ENCODE measurements at regions not wholly inside any gene's neighbourhood (a gene's known extent, or its start where the extent isn't known, plus 50 kb on each side); places are given as distances from the start of the nearest gene placed in this dataset.

- H3K36me3 ChIP-seq (ENCODE audit: insufficient read depth, low read length) = no peaks in the 10 kb centered on the region
- no peaks in the 10 kb centered on the region for H3K79me2 ChIP-seq (ENCODE audit: insufficient read depth, low read length)
- H3K4me1 ChIP-seq (ENCODE audit: insufficient read depth, low read length) = no peaks in the 10 kb centered on the region
- no peak for ATAC-seq (ENCODE audit: insufficient read depth, low read depth)
- H3K4me3 ChIP-seq (ENCODE audit: low read depth in 1 of 2, low read length in 2 of 2) = no peak overlapping the region
- no peak overlapping the region for H2AFZ ChIP-seq (ENCODE audit: low read depth, low read length)
- no peaks in the 10 kb centered on the region for H3K9me3 ChIP-seq (ENCODE audit: insufficient read depth, low read length, severe bottlenecking)
- no peaks in the 10 kb centered on the region for H3K27me3 ChIP-seq (ENCODE audit: insufficient read depth, low read length, poor library complexity)
- no peaks in the 10 kb centered on the region for H4K20me1 ChIP-seq (ENCODE audit: insufficient read depth, low read length)
- DNase-seq = no peak
- no peak for TF ChIP-seq EZH2 (IDR thresholded peaks at IDR 0.05; ENCODE audit: borderline replicate concordance, low read depth, low read length, severe bottlenecking)
- TF ChIP-seq, protein P1, sequence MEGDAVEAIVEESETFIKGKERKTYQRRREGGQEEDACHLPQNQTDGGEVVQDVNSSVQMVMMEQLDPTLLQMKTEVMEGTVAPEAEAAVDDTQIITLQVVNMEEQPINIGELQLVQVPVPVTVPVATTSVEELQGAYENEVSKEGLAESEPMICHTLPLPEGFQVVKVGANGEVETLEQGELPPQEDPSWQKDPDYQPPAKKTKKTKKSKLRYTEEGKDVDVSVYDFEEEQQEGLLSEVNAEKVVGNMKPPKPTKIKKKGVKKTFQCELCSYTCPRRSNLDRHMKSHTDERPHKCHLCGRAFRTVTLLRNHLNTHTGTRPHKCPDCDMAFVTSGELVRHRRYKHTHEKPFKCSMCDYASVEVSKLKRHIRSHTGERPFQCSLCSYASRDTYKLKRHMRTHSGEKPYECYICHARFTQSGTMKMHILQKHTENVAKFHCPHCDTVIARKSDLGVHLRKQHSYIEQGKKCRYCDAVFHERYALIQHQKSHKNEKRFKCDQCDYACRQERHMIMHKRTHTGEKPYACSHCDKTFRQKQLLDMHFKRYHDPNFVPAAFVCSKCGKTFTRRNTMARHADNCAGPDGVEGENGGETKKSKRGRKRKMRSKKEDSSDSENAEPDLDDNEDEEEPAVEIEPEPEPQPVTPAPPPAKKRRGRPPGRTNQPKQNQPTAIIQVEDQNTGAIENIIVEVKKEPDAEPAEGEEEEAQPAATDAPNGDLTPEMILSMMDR (IDR thresholded peaks at IDR 0.05; ENCODE audit: borderline replicate concordance, extremely low read depth, low read length, poor library complexity, severe bottlenecking) = no peak
- no peak overlapping the region for H3K4me2 ChIP-seq (ENCODE audit: insufficient read depth, low read length)
- H3K9ac ChIP-seq (ENCODE audit: low read depth, low read length) = no peak overlapping the region
- H3K27ac ChIP-seq (ENCODE audit: low read length) = no peak overlapping the region
Observed at GRCh38 chr9:115604831-115605483, 487.0 kb upstream of the TNC start.

- Histone ChIP-seq H2AFZ (ENCODE audit: low read depth, low read length) (no peak overlapping the region), H3K4me2 (ENCODE audit: insufficient read depth, low read length) (no peak overlapping the region), H3K79me2 (ENCODE audit: insufficient read depth, low read length) (no peaks in the 10 kb centered on the region), H3K9me3 (ENCODE audit: insufficient read depth, low read length, severe bottlenecking) (no peaks in the 10 kb centered on the region), H3K4me1 (ENCODE audit: insufficient read depth, low read length) (no peaks in the 10 kb centered on the region), H3K9ac (ENCODE audit: low read depth, low read length) (no peak overlapping the region), H3K27me3 (ENCODE audit: insufficient read depth, low read length, poor library complexity) (no peaks in the 10 kb centered on the region), H3K4me3 (ENCODE audit: low read depth in 1 of 2, low read length in 2 of 2) (no peak overlapping the region), H3K36me3 (ENCODE audit: insufficient read depth, low read length) (no peaks in the 10 kb centered on the region), H4K20me1 (ENCODE audit: insufficient read depth, low read length) (no peaks in the 10 kb centered on the region), H3K27ac (ENCODE audit: low read length) (no peak overlapping the region)
- no peak for DNase-seq
- TF ChIP-seq, protein P1 (IDR thresholded peaks at IDR 0.05; ENCODE audit: borderline replicate concordance, extremely low read depth, low read length, poor library complexity, severe bottlenecking) = no peak
- no peak for TF ChIP-seq EZH2 (IDR thresholded peaks at IDR 0.05; ENCODE audit: borderline replicate concordance, low read depth, low read length, severe bottlenecking)
- ATAC-seq (ENCODE audit: insufficient read depth, low read depth) = no peak
Observed at GRCh38 chr9:115606838-115607237, 488.9 kb upstream of the TNC start.

GRCh38 chr9:115614326-115614999 lies 496.5 kb upstream of the TNC start:
- Histone ChIP-seq H3K27ac (ENCODE audit: low read length) (no peak overlapping the region), H3K4me2 (ENCODE audit: insufficient read depth, low read length) (no peak overlapping the region)
- no peak for ATAC-seq (ENCODE audit: insufficient read depth, low read depth)

More at GRCh38 chr9:115614326-115614999, 496.5 kb upstream of the TNC start:
- Histone ChIP-seq H2AFZ (ENCODE audit: low read depth, low read length) (no peak overlapping the region), H4K20me1 (ENCODE audit: insufficient read depth, low read length) (no peaks in the 10 kb centered on the region), H3K79me2 (ENCODE audit: insufficient read depth, low read length) (no peaks in the 10 kb centered on the region), H3K4me1 (ENCODE audit: insufficient read depth, low read length) (no peaks in the 10 kb centered on the region), H3K9ac (ENCODE audit: low read depth, low read length) (no peak overlapping the region), H3K36me3 (ENCODE audit: insufficient read depth, low read length) (no peaks in the 10 kb centered on the region), H3K4me3 (ENCODE audit: low read depth in 1 of 2, low read length in 2 of 2) (no peak overlapping the region), H3K9me3 (ENCODE audit: insufficient read depth, low read length, severe bottlenecking) (no peaks in the 10 kb centered on the region), H3K27me3 (ENCODE audit: insufficient read depth, low read length, poor library complexity) (no peaks in the 10 kb centered on the region)
- TF ChIP-seq, protein P1 (IDR thresholded peaks at IDR 0.05; ENCODE audit: borderline replicate concordance, extremely low read depth, low read length, poor library complexity, severe bottlenecking) = no peak
- TF ChIP-seq EZH2 (IDR thresholded peaks at IDR 0.05; ENCODE audit: borderline replicate concordance, low read depth, low read length, severe bottlenecking) = no peak
- DNase-seq = no peak

All from DND-41 (cell line).